ENCODE measurements at regions not wholly inside any gene's neighbourhood (a gene's known extent, or its start where the extent isn't known, plus 50 kb on each side); places are given as distances from the start of the nearest gene placed in this dataset.

GRCh38 chr3:154783521-154783931 is 296.6 kb upstream of the MME start:
- TF ChIP-seq CTCF (IDR thresholded peaks at IDR 0.05; ENCODE audit: low read depth, low read length) (no peak), EZH2phosphoT487 (IDR thresholded peaks at IDR 0.05; ENCODE audit: low read depth) (no peak)
